ENCODE measurements at regions not wholly inside any gene's neighbourhood (a gene's known extent, or its start where the extent isn't known, plus 50 kb on each side); places are given as distances from the start of the nearest gene placed in this dataset.

DNA sequence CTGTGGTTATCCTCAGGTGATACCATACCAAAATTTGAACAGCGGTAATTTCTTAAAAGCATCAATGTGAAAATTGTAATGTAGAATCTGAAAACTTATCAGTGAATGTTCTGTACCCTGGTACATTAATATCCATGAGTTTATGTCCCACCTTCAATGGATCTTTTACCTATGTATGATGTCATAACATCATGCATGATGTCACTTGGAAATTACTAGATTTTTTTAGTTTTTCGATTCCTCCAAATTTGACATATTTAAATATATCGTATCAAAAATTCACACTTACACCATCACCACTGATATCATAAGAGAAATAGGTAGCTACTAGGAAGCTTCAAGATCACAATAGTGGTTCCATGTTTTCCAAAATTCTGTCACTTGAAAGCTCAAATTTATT lies 95.0 kb upstream of the AKR1E2 start:
- no peak for DNase-seq

DNA sequence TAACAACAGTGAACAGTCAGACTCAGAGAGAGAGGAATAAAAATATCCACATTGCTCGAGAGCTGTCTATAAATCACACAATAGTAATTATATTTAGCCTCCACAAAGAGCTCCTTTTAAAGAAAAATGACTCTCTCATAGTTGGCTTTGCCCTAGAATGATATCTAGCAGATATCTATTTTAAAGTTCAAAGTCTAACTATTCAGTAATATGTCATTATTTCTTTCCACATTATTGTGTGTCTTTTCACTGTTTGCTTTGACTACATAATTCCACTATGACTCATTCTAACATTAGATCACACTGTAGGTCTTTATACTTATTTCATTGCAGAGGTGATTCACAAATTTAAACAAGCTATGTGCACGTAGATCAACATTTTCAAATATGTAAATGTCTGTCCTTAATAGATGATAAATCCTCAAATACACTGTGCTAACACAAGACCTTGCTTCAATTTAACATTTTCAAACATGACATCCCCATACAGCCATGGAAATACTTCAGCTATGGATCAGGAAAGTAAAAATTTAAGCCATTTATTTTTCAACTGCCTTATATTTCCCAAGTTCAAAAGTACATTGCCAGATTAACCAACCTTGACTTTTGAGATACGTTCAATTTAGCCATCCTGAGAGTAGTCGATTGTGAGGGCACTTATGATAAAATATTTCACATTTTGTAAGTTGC lies 99.9 kb upstream of the AKR1E2 start:
- DNase-seq = no peak

DNA sequence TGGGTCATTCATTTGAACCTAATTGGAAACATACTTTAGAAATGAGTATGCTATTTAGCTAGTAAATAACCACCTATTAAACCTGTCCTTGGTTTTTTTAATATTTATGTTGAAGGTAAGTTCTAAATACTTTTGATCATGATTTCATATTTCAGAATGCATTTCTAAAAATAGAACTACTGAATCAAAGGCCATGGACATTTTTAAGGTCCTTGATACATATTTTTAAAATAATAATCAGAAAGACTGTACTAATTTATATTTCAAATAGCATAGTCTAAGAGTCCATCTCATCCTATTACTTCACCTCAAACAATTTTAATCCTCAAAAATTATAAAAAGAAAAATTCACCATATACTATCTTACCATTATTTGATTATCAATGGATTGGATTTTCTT lies 102.1 kb upstream of the AKR1E2 start:
- no peak for DNase-seq

DNA sequence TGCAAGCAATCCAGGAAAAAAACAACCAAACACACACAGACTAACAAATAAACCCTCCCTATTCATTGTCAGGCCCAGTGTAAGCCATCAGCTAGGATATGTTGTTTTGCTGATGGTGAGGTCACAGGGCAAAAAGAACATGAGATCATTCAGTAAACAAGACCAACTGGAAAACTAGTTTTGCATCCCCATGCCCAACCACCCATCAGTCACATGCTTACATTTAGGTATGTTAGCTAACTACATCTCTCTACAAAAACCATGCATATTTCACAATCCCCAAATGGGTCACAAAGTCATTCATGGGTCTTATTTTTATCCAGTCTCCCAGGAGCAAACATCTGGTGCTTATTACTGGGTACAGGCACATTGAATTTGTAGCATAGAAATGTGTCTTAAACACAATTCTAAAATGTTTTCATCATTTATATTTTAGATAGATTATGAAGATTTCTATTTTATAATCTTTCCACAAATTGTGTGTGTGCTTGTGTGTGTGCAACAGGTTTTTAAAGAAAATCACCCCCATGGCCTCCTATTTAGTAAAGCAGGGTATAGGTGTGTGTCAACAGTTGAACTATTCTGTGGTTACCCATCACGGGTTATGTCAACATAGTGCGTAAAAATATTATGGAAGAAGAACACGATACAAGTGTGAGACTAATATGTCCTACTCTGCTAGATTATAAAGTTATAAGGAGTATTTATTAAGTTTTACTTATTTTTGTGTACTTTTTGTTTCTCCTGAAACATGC lies 103.8 kb upstream of the AKR1E2 start:
- DNase-seq = no peak

DNA sequence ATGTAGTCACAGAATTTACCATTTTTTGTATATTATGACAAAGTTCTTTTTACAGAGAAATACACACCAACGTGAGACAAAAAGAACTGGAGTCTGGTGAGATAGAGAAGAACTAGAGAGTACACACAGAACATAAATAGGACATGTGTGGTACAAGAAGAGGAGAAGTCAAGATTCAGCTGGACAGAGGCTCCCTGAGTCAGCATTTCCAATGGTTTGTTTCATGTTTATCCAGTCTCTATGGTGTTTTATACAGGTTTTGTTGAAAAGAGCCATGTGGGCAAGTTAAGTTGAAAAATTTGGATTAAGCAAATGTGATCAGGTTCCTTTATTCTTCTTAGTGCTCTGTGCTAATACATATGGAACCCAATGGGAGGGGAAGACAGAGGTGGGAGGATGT lies 105.5 kb upstream of the AKR1E2 start:
- DNase-seq = no peak

DNA sequence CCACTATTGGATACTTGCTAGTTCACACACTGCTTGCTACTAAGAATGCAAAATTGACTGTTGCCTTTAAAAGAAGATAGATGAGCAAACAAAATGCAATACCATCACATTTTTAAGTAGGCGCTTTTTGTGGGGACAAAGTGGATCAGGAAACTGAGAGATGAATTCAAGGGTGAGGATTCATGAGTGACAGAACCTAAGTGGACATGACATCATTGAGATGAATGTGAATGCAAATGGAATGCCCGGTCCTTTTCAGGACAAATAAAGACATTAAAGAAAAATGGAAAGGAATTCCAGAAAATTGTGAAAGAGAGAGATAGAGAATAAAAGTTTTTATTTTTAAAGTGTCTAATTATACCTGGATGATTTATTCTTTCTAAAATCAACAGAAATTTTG lies 106.3 kb upstream of the AKR1E2 start:
- no peak for DNase-seq

DNA sequence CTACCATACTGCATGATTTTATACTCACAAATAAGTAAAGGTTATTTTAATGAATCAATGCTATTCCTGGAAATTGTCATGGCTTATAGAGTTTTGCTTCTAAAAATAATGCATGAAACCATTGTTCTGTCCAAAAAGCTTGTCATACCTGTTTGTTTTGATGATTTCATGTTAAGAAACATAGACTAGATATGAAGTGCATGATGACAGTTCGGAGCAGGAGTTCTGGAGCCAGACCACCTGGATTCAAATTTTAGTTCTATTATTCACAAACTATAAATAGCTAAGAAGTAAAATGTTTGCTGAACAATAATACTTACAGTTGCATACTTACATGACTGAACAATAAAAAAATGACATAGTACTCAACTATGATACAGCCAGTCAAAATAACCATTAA lies 107.0 kb upstream of the AKR1E2 start:
- DNase-seq = no peak

DNA sequence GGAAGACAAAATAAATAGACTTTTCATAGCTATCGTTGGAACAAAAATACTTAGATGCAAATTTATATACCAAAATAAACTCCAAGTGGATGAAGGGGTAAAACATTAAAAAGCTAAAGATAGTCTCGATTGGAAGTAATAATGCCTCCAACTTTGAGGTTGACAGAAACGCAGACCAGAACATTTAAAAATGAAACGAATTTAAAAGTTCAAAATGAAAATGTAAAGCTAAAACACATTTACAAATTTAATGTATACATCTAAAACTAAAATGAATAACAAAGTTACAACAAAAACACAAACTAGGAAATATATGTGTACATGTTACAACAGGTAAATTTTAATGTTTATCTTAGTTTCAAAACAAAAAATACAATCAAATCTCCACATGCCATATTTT lies 107.5 kb upstream of the AKR1E2 start:
- DNase-seq = no peak

DNA sequence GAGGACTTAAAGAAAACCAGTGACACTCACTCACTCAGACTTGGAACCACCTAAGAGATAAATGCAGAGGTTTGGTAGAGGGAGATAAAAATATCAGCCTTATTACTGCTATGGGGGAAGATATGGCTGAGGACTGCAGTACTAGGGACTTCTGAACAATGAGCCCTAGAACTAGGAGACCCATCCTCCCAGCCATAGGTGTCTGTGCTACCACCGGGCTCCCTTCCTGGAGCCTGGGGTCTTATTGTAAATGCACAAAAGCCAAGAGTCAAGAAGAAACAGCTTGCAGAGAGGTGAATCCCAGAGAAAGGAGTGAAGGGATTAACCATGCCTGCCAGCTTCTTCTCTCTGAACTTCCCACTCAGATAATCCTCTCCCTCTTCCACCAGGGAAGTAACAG lies 108.3 kb upstream of the AKR1E2 start:
- DNase-seq = no peak

DNA sequence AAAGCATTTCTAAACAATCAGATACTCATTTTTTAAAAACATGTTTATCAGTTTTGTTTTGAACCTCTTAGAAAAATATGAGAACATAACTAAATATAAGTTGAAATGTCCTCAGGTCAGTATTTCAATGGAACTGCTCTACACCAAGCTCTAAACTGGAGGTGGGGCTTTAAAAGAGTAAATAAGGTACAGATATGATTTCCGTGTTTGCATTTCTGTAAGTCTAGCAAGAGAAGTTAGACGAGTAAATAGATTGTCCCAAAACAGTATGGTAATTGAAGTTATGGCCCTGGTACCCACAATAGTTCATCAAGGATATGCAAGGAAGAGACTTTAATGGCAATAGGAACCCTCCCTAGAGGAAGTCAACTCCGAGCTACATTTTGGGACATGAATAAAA lies 115.1 kb upstream of the AKR1E2 start:
- no peak for DNase-seq

DNA sequence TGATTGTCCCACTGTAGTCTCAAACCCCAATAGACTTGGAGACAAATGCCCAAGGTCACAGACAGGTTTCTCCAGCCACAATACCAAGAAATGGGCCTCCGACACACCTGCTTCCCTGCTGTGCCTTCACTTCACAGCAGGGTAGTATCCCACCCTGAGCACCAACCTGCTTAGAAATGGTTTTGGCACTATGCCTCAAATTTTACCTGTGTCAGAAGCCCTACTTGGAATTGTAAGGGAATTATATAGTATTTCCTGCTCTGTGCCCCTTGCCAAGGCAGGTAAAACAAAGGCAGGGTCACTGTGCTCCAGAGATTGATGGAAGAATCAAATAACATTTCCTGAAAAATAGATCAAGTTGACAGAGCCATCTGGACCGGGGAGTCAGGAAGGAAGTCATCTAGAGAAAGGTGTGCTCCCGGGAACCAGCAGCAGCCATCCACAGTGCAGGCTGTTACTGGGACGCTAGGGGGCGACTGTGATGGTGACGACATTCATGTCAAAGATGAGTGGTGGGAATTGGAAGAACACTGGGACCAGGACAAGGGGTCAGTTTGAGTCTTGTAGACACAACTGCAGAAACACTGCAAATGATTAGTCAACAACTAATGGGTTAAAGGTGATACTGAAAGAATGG lies 117.8 kb upstream of the AKR1E2 start:
- no peak for DNase-seq

DNA sequence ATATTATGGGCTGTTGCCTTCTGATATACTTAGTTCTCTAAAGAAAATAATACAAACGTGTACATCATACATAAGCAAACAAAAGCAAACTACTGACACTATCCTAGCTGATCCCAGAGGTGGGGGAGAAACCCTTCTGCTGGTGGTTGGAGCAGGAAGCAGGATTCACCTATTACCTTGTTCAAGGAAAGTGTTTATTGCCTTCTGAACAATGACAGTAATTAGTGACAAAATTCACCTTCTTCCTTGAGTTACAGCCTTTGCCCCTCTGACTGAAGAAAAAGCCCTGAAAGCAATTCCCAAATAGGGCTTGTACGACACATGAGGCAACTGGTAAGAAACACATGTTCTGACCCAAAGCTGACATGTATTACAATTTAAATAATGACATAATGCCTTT lies 118.8 kb upstream of the AKR1E2 start:
- DNase-seq = no peak

DNA sequence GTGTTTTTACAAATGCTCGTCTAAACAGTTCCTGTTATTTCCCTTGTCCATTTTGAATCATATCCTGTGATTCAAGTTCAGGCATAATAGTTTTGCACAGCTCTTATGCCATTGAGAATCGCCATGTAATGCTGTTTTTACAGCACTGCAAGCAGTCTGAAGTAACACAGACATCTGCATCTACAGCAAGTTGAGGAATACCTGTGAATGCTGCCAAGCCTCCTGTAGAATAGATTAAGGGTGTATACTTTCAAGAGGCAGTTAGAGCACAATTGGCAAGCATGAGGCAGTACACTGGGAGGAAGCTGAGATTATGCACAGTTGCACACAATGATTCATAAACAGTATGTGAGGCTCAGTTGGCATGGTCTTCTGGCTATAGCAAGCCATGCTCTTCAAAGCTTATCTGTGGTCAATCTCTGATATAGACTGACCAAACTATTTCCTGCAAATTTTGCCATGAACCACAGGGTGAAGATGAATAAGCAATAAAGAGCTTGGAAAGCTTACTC lies 121.9 kb upstream of the AKR1E2 start:
- DNase-seq = no peak

DNA sequence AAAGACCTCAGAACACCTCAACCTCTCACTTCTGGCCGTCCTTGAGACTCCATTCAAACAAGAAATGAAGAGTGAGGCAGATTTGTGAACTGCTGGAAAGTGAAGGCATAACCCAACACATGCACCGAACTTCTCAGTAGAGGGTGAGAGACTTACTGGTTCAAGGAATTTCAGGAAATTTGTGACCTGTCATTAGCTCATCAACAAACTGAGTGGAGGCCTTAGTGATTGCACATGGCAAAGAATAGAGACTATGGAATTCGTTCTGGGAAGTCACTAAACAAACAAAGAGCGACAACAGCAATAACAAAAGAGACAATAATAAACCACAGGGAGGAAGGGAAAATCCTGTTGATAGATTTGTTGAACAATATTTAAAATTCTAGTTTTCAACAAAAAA lies 125.0 kb upstream of the AKR1E2 start:
- no peak for DNase-seq

DNA sequence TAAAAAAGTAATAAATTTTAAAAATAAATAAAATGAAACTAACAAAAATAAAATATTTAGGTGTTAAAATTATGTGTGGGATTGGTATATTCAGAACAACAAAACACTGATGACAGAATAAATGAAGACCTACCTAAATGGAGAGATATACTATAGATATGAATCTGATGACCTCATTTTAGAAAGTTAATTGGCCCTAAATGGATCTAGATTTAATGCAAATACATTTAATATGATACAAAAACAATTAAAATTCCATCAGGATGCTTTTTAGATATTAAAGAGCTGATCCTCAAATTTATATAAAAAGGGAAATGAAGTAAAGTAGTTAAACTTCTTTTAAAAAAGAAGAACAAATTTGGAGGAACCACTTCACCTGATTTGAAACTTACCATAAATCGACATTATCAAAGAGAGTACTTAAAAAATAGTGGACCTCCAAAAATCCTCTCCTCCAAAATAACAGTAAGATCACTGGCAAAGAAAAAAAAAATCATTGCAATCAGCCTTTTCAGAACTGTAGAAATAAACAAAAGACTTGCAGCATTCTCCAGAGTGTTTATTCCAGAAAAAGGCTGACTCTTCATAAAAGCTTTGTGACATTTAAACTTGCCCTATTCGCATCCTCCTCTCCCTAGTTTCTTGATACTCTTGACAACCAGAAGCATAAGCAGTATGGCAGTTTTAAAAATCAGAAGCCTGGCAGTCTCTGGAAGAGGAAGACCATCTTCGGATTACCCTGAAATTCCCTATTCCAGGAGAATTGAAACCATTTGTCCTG lies 125.9 kb upstream of the AKR1E2 start:
- DNase-seq = no peak

DNA sequence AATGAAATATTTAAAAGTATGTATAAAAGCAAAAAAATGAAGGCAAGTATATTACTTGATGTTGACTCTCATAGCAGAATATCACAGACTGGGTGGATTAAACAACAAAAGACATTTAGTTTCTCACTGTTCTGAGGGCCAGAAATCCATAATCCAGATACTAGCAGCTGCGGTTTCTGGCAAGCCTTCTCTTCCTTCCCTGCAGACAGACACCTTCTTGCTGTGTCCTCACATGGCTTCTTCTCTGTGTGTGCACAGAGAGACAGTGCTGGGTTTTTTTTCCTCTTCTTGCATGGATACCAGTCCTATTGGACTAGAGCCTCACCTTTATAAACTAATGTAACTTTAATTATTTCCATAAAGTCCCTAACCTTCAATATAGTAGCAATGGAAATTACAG lies 127.9 kb upstream of the AKR1E2 start:
- no peak for DNase-seq

DNA sequence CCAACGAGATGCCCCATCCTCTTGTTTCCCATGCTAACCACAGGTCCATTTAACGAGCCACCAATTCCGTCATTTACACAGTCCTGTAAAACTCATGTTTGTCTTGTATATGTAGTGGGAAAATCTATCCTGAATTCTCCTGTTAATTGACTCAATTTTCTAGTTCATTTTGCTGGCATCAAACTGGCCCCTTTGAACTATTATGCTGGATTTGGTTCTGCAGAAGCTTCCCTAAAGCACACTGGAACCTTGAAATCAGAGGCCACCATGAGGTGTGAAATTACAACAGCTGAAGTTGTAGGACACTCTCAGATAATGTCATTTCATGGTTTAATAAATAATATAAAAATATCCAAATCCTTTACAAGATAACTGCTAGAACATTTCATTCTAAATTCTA lies 129.8 kb upstream of the AKR1E2 start:
- no peak for DNase-seq

DNA sequence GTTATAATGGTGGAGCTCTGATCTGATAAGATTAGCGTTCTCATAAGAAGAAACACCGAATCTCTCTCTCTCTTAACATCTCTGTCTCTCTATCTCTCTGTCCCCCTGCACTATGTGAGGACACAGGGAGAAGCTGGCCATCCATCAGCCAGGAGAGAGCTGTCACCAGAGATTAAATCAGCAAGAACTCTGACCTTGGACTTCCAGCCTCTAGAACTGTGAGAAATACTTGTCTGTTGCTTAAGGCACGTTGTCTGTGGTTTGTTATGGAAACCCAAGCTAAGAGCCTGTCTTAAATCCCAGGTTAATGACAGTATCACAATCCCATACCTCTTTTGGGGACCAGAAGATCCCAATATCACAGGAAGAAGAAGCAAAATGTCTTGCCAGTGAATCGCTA lies 132.0 kb upstream of the AKR1E2 start:
- DNase-seq = no peak

DNA sequence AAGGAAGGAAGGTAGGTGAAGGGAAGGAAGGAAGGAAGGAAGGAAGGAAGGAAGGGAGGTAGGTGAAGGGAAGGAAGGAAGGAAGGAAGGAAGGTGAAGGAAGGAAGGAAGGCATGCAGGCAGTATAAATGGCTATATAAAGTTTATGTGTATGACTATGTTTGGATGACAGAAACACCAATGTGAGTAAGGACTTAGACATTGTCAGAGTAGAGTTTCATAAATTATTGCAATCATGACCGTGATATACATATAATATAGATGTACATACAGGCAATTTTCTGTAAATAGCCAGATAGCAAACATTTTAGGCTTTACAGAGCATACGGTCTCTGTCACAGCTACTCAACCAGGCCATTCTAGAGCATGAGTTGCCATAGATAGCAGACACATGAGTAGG lies 133.8 kb upstream of the AKR1E2 start:
- DNase-seq = no peak

DNA sequence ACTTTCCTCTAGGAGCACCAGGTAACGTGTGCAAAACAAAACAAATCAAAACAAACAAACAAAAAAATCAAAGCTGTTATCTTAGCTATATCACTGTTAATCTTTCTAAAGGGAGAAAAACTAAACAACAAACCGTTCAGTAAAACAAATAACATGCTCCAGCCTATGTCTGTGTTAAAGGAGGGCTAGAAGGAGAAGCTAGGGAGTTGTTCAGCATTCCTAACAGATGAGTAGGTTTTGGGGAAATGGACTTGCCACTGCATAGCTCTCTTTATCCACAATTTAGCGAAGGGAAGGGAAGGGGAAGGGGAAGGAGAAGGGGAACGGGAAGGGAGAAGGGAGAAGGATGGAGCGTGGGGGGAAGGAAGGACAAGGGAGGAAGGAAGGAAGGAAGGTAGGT lies 134.2 kb upstream of the AKR1E2 start:
- DNase-seq = no peak

DNA sequence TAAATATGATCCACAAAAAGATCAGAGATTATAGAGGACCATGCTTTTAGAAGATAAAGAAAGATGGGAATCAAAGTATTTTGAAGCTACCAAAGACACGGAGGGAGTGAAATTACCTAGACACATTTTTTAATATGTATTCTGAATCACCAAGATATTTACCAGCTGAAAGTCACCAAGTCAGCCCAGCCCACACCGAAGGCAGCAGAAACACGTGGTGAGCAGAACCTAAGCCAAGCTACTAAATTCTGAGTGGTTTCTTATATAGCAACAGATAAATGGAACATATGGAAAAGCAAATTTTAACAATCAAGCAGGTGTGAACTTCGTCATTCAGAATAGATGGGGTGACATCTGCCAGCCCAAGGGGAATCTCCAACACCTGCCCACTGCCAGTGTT lies 134.7 kb upstream of the AKR1E2 start:
- DNase-seq = no peak

DNA sequence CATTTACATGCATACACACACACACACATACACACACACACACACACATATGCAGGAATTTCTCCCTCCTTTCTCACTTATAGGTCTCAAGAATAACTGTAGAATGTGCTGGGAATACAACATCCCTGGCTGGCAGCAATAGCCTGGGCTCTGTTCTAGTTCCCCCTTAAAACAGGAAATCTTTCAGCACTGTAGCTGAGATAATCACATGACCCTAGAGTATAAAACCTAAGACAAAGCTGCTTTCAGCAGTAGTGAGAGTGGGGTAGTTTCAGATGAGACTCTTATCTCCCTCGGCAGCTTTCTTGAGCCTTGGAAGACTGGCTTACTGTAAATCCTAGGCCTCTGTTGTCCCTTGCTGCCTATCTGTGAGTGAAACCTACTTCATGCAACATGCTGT lies 137.4 kb upstream of the AKR1E2 start:
- DNase-seq = no peak

DNA sequence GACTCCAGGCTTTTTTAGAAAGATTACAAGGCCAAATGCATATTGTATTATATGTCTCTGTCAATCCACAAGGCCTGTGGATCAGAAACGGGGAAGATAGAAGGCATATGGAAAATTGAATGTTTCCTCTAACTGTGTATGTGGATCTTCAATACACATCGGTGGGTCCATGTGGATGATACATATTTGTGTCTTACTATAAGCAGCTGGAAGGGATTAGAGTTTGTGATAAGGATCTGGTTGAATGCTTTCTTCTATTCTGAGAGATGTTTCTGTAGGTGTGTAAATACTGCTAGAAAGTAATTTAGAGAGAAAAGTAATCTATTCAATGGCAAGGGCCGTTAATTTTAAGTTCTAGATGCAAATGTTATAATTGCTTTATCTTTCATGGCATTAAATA lies 137.8 kb upstream of the AKR1E2 start:
- no peak for DNase-seq

DNA sequence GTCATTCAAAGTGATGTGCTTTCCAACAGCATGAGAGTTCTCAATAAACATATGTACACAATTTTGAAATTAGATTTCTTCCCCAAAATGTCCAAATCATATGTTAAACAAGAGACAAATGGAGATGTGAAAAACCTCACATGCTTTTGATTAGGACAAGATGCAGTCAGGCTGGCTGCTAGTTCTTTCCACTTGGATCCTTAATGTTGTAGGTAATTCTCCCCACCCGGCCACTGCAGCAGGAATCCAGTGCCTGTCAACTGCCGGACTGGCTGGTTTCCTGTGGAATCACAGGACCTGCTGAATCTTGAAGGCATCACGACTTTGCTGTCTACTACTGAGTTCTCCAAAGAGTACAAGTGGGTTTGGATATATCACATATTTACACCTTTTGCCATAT lies 138.6 kb upstream of the AKR1E2 start:
- DNase-seq = no peak
